ENCODE measurements at regions not wholly inside any gene's neighbourhood (a gene's known extent, or its start where the extent isn't known, plus 50 kb on each side); places are given as distances from the start of the nearest gene placed in this dataset.

- TF ChIP-seq POLR2AphosphoS5 (IDR thresholded peaks at IDR 0.05; ENCODE audit: insufficient read depth, low read depth, low read length) (no peak), JUN (IDR thresholded peaks at IDR 0.05; ENCODE audit: borderline replicate concordance, insufficient read depth, insufficient read length, low read depth) (peak; percentile 73), FOS (IDR thresholded peaks at IDR 0.05; ENCODE audit: borderline replicate concordance, insufficient read depth, low read length) (peak; percentile 44), EZH2 (IDR thresholded peaks at IDR 0.05; ENCODE audit: borderline replicate concordance, low read depth, low read length, severe bottlenecking) (no peak), GATA2 (IDR thresholded peaks at IDR 0.05; ENCODE audit: insufficient read depth, insufficient read length, low read depth, low read length) (no peak)
- peak overlapping the region; percentile 64 for H2AFZ ChIP-seq (ENCODE audit: low read depth, low read length)
- H4K20me1 ChIP-seq (replicated peaks; ENCODE audit: control insufficient read depth, extremely low read depth, insufficient read depth, low read length): no peaks in the 10 kb centered on the region
- no peaks in the 10 kb centered on the region for H3K79me2 ChIP-seq (ENCODE audit: control insufficient read depth, insufficient read depth, low read length)
- dilution Hi-C loops (cut with MboI; ENCODE audit: extremely low pct_ligation_motif_present, low sequenced_read_pairs) (no loop called here), intact Hi-C loops (cut with micrococcal nuclease) (loop anchor here (1.0 to 2.0 kb wide), 6 partner anchors 18 to 240 kb away; no protein-coding TSS in a partner anchor)
- H3K4me1 ChIP-seq (ENCODE audit: control insufficient read depth, extremely low read depth, insufficient read depth, low read length): peaks cover 29% of the 10 kb centered on the region
- ChIA-PET CTCF (interaction anchor here (0.8 to 1.9 kb wide), 10 partner anchors 9 to 239 kb away, joined by 3 to 15 read pairs (median 4); no protein-coding TSS in a partner anchor), POLR2A (interaction anchor here (0.6 to 1.4 kb wide), 3 partner anchors 58 to 526 kb away, joined by 4 to 6 read pairs (median 5); no protein-coding TSS in a partner anchor)
- no peaks in the 10 kb centered on the region for H3K9me3 ChIP-seq (replicated peaks; ENCODE audit: control insufficient read depth, insufficient read depth, low read length)
- BruUV-seq (replicated peaks): TSS peak; percentile 63
- no peaks in the 10 kb centered on the region for H3K9me1 ChIP-seq (replicated peaks; ENCODE audit: control insufficient read depth, extremely low read depth, insufficient read depth, low read length)
- DNase-seq (ENCODE audit: low read depth, low spot score) (peak; percentile 95), FAIRE-seq (peak; percentile 87)
- peak overlapping the region; percentile 94 for H3K4me2 ChIP-seq (ENCODE audit: insufficient read depth, low read length)
- peak overlapping the region; percentile 50 for H3K9ac ChIP-seq (replicated peaks; ENCODE audit: extremely low read depth, insufficient read depth, low read length)
- peak overlapping the region; percentile 70 for H3K27ac ChIP-seq (ENCODE audit: insufficient read depth, low read depth, low read length)
- H3K4me3 ChIP-seq (replicated peaks in 1 of 3; ENCODE audit: insufficient read depth in 1 of 3, low read depth in 1 of 3, low read length in 3 of 3): no peak overlapping the region
- no peaks in the 10 kb centered on the region for H3K36me3 ChIP-seq (ENCODE audit: control insufficient read depth in 2 of 2, extremely low read depth in 1 of 2, insufficient read depth in 2 of 2, low read length in 2 of 2)
- H3K27me3 ChIP-seq (ENCODE audit: control insufficient read depth in 2 of 2, insufficient read depth in 2 of 2, low read length in 2 of 2): no peaks in the 10 kb centered on the region
Observed at GRCh38 chr7:18426564-18427226, 68.9 kb upstream of the HDAC9 start.

GRCh38 chr7:18429547-18429946, 66.0 kb upstream of the HDAC9 start:
- peak; percentile 34 for TF ChIP-seq FOS (IDR thresholded peaks at IDR 0.05; ENCODE audit: borderline replicate concordance, insufficient read depth, low read length)
- TF ChIP-seq JUN (IDR thresholded peaks at IDR 0.05; ENCODE audit: borderline replicate concordance, insufficient read depth, insufficient read length, low read depth): peak; percentile 29
- no peak for TF ChIP-seq POLR2AphosphoS5 (IDR thresholded peaks at IDR 0.05; ENCODE audit: insufficient read depth, low read depth, low read length)
- no peak for TF ChIP-seq EZH2 (IDR thresholded peaks at IDR 0.05; ENCODE audit: borderline replicate concordance, low read depth, low read length, severe bottlenecking)
- no peak for TF ChIP-seq POLR2A (IDR thresholded peaks at IDR 0.05; ENCODE audit: low read depth, low read length)
- TF ChIP-seq CTCF (IDR thresholded peaks at IDR 0.05; ENCODE audit: extremely low read depth in 1 of 2, insufficient read depth in 1 of 2, low read depth in 1 of 2, low read length in 2 of 2): no peak
- Histone ChIP-seq H3K9me3 (replicated peaks; ENCODE audit: control insufficient read depth, insufficient read depth, low read length) (no peaks in the 10 kb centered on the region), H3K4me2 (ENCODE audit: insufficient read depth, low read length) (peak overlapping the region; percentile 12), H3K9ac (replicated peaks; ENCODE audit: extremely low read depth, insufficient read depth, low read length) (no peak overlapping the region), H3K79me2 (ENCODE audit: control insufficient read depth, insufficient read depth, low read length) (no peaks in the 10 kb centered on the region), H2AFZ (ENCODE audit: low read depth, low read length) (peak overlapping the region; percentile 64), H3K27me3 (ENCODE audit: control insufficient read depth in 2 of 2, insufficient read depth in 2 of 2, low read length in 2 of 2) (no peaks in the 10 kb centered on the region), H3K27ac (ENCODE audit: insufficient read depth, low read depth, low read length) (peak overlapping the region; percentile 13), H3K4me3 (replicated peaks in 1 of 3; ENCODE audit: insufficient read depth in 1 of 3, low read depth in 1 of 3, low read length in 3 of 3) (no peak overlapping the region), H3K4me1 (ENCODE audit: control insufficient read depth, extremely low read depth, insufficient read depth, low read length) (peaks cover 29% of the 10 kb centered on the region), H3K9me1 (replicated peaks; ENCODE audit: control insufficient read depth, extremely low read depth, insufficient read depth, low read length) (no peaks in the 10 kb centered on the region), H4K20me1 (replicated peaks; ENCODE audit: control insufficient read depth, extremely low read depth, insufficient read depth, low read length) (no peaks in the 10 kb centered on the region), H3K36me3 (ENCODE audit: control insufficient read depth in 2 of 2, extremely low read depth in 1 of 2, insufficient read depth in 2 of 2, low read length in 2 of 2) (no peaks in the 10 kb centered on the region)
- peak; percentile 33 for DNase-seq (ENCODE audit: low read depth, low spot score)
- intact Hi-C loops (cut with micrococcal nuclease) (no loop called here), dilution Hi-C loops (cut with MboI; ENCODE audit: extremely low pct_ligation_motif_present, low sequenced_read_pairs) (no loop called here)
- ChIA-PET POLR2A (no interaction called here), CTCF (interaction anchor here (0.9 to 1.4 kb wide), 2 partner anchors 8 to 142 kb away, joined by 3 to 4 read pairs; no protein-coding TSS in a partner anchor)
- no TSS peak for BruUV-seq (replicated peaks)
- no peak for FAIRE-seq

Data from endothelial cell of umbilical vein (primary cell).